Mucosa of stomach (tissue), 1 donor: ENCODE measurements at regions not wholly inside any gene's neighbourhood (a gene's known extent, or its start where the extent isn't known, plus 50 kb on each side); places are given as distances from the start of the nearest gene placed in this dataset.

Source experiments
- H3K27me3 ChIP-seq: one replicate; pipeline ENCODE4 v1.7.0; 2013; ENCODE audit warnings: mild to moderate bottlenecking, low read length; ENCODE audit not compliant: control insufficient read depth, insufficient read depth
- H3K36me3 ChIP-seq: one replicate; pipeline ENCODE4 v1.7.0; 2013; ENCODE audit warnings: low read length; ENCODE audit not compliant: control insufficient read depth, insufficient read depth
- H3K4me1 ChIP-seq: one replicate; pipeline ENCODE4 v1.7.0; 2013; ENCODE audit warnings: mild to moderate bottlenecking, low read length; ENCODE audit not compliant: control insufficient read depth, insufficient read depth
- H3K4me3 ChIP-seq: one replicate; pipeline ENCODE4 v1.7.0; 2013; ENCODE audit warnings: low read length
- H3K9ac ChIP-seq: one replicate; pipeline ENCODE4 v1.7.0; 2013; ENCODE audit warnings: mild to moderate bottlenecking, low read length, moderate library complexity
- H3K9me3 ChIP-seq: one replicate; pipeline ENCODE4 v1.7.0; 2013; ENCODE audit warnings: mild to moderate bottlenecking, low read length, moderate library complexity; ENCODE audit not compliant: control insufficient read depth
- donor health status: Pancreatic carcinoma.

GRCh38 chr14:23694949-23695663 is 58.9 kb downstream of the DHRS2 start:
- H3K36me3 ChIP-seq, result no peaks in the 10 kb centered on the region
- H3K9ac ChIP-seq, result peak overlapping the region; percentile 31
- peaks cover 8% of the 10 kb centered on the region for H3K4me1 ChIP-seq
- H3K9me3 ChIP-seq, result no peaks in the 10 kb centered on the region
- no peaks in the 10 kb centered on the region for H3K27me3 ChIP-seq
- no peak overlapping the region for H3K4me3 ChIP-seq

- Histone ChIP-seq H3K9me3 (no peaks in the 10 kb centered on the region), H3K27me3 (no peaks in the 10 kb centered on the region), H3K4me3 (no peak overlapping the region), H3K36me3 (no peaks in the 10 kb centered on the region), H3K9ac (no peak overlapping the region), H3K4me1 (peaks cover 8% of the 10 kb centered on the region)
Measured at GRCh38 chr14:23695664-23695999, 59.5 kb downstream of the DHRS2 start.

GRCh38 chr14:23696701-23697239 is 60.6 kb downstream of the DHRS2 start:
- peaks cover 8% of the 10 kb centered on the region for H3K4me1 ChIP-seq
- no peak overlapping the region for H3K4me3 ChIP-seq

GRCh38 chr14:23697680-23698079 is 61.5 kb downstream of the DHRS2 start:
- H3K27me3 ChIP-seq, result peaks cover 4% of the 10 kb centered on the region
- peaks cover 8% of the 10 kb centered on the region for H3K4me1 ChIP-seq
- no peaks in the 10 kb centered on the region for H3K36me3 ChIP-seq
- no peak overlapping the region for H3K9ac ChIP-seq
- H3K9me3 ChIP-seq, result no peaks in the 10 kb centered on the region
- H3K4me3 ChIP-seq, result no peak overlapping the region

More at GRCh38 chr14:23696701-23697239, 60.6 kb downstream of the DHRS2 start:
- Histone ChIP-seq H3K27me3 (peaks cover 4% of the 10 kb centered on the region), H3K9me3 (no peaks in the 10 kb centered on the region), H3K36me3 (no peaks in the 10 kb centered on the region), H3K9ac (no peak overlapping the region)

- H3K4me3 ChIP-seq, result no peak overlapping the region
- H3K9ac ChIP-seq, result no peak overlapping the region
- peaks cover 4% of the 10 kb centered on the region for H3K27me3 ChIP-seq
- H3K36me3 ChIP-seq, result no peaks in the 10 kb centered on the region
- no peaks in the 10 kb centered on the region for H3K9me3 ChIP-seq
- H3K4me1 ChIP-seq, result no peaks in the 10 kb centered on the region
Measured at GRCh38 chr14:23702656-23703426, 66.7 kb downstream of the DHRS2 start.

GRCh38 chr14:23704890-23705289 is 68.7 kb downstream of the DHRS2 start:
- no peak overlapping the region for H3K9ac ChIP-seq
- H3K9me3 ChIP-seq, result no peaks in the 10 kb centered on the region
- H3K4me1 ChIP-seq, result no peaks in the 10 kb centered on the region
- H3K27me3 ChIP-seq, result peaks cover 4% of the 10 kb centered on the region
- H3K36me3 ChIP-seq, result no peaks in the 10 kb centered on the region
- H3K4me3 ChIP-seq, result no peak overlapping the region

GRCh38 chr14:23707415-23707814 is 71.3 kb downstream of the DHRS2 start:
- H3K36me3 ChIP-seq, result no peaks in the 10 kb centered on the region

GRCh38 chr14:23708343-23708742 is 72.2 kb downstream of the DHRS2 start:
- Histone ChIP-seq H3K9ac (no peak overlapping the region), H3K36me3 (no peaks in the 10 kb centered on the region), H3K4me1 (no peaks in the 10 kb centered on the region), H3K27me3 (no peaks in the 10 kb centered on the region), H3K9me3 (no peaks in the 10 kb centered on the region), H3K4me3 (no peak overlapping the region)

More at GRCh38 chr14:23707415-23707814, 71.3 kb downstream of the DHRS2 start:
- H3K9ac ChIP-seq, result no peak overlapping the region
- no peaks in the 10 kb centered on the region for H3K4me1 ChIP-seq
- H3K4me3 ChIP-seq, result no peak overlapping the region
- H3K9me3 ChIP-seq, result no peaks in the 10 kb centered on the region
- no peaks in the 10 kb centered on the region for H3K27me3 ChIP-seq

- H3K9me3 ChIP-seq, result no peaks in the 10 kb centered on the region
- H3K4me3 ChIP-seq, result no peak overlapping the region
- H3K4me1 ChIP-seq, result no peaks in the 10 kb centered on the region
- no peak overlapping the region for H3K9ac ChIP-seq
- no peaks in the 10 kb centered on the region for H3K36me3 ChIP-seq
- H3K27me3 ChIP-seq, result no peaks in the 10 kb centered on the region
Measured at GRCh38 chr14:23709923-23710322, 73.8 kb downstream of the DHRS2 start.

GRCh38 chr14:23712287-23712686 is 76.1 kb downstream of the DHRS2 start:
- H3K9me3 ChIP-seq, result no peaks in the 10 kb centered on the region
- no peak overlapping the region for H3K4me3 ChIP-seq

GRCh38 chr14:23719225-23719985 is 83.2 kb downstream of the DHRS2 start:
- Histone ChIP-seq H3K36me3 (no peaks in the 10 kb centered on the region), H3K9ac (no peak overlapping the region), H3K27me3 (no peaks in the 10 kb centered on the region), H3K4me1 (no peaks in the 10 kb centered on the region), H3K9me3 (no peaks in the 10 kb centered on the region), H3K4me3 (no peak overlapping the region)

More at GRCh38 chr14:23712287-23712686, 76.1 kb downstream of the DHRS2 start:
- Histone ChIP-seq H3K27me3 (no peaks in the 10 kb centered on the region), H3K36me3 (no peaks in the 10 kb centered on the region), H3K4me1 (no peaks in the 10 kb centered on the region), H3K9ac (no peak overlapping the region)

GRCh38 chr14:23722675-23723074 is 86.5 kb downstream of the DHRS2 start:
- no peaks in the 10 kb centered on the region for H3K9me3 ChIP-seq
- H3K9ac ChIP-seq, result no peak overlapping the region

More at GRCh38 chr14:23722675-23723074, 86.5 kb downstream of the DHRS2 start:
- no peaks in the 10 kb centered on the region for H3K27me3 ChIP-seq
- H3K36me3 ChIP-seq, result no peaks in the 10 kb centered on the region
- no peaks in the 10 kb centered on the region for H3K4me1 ChIP-seq
- no peak overlapping the region for H3K4me3 ChIP-seq
